SK-N-DZ (cell line): ENCODE measurements at regions not wholly inside any gene's neighbourhood (a gene's known extent, or its start where the extent isn't known, plus 50 kb on each side); places are given as distances from the start of the nearest gene placed in this dataset.
A peak's percentile ranks its signal among the peaks of the same experiment; 100 is the strongest.
"Not testable (repeated sequence)": the region's sequence is repeated elsewhere in the genome, so short reads cannot be mapped to it uniquely, and the experiment has no call there.

Source experiments
- DNase-seq: peaks from one replicate; pipeline ENCODE4 v3.0.0-alpha.2; 2015; ENCODE audit warnings: low spot score

DNA sequence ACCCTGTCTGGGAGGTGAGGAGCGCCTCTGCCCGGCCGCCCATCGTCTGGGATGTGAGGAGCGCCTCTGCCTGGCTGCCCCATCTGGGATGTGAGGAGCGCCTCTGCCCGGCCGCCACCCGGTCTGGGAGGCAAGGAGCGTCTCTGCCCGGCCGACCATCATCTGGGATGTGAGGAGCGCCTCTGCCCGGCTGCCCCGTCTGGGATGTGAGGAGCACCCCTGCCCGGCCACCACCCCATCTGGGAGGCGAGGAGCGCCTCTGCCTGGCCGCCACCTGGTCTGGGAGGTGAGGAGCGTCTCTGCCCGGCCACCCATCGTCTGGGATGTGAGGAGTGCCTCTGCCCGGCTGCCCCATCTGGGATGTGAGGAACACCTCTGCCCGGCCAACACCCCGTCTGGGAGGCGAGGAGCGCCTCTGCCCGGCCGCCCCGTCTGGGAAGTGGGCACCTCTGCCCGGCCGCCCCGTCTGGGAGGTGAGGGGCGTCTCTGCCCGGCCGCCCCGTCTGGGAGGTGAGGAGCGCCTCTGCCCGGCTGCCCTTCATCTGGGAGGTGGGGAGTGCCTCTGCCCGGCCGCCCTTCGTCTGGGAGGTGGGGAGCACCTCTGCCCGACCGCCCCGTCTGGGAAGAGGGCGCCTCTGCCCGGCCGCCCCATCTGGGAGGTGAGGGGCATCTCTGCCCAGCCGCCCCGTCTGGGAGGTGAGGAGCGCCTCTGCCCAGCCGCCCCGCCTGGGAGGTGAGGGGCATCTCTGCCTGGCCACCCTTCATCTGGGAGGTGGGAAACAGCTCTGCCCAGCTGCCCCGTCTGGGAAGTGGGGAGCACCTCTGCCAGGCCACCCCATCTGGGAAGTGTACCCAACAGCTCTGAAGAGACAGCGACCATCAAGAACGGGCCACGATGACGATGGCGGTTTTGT lies 399.7 kb downstream of the CAAP1 start:
- not testable (repeated sequence) for DNase-seq

DNA sequence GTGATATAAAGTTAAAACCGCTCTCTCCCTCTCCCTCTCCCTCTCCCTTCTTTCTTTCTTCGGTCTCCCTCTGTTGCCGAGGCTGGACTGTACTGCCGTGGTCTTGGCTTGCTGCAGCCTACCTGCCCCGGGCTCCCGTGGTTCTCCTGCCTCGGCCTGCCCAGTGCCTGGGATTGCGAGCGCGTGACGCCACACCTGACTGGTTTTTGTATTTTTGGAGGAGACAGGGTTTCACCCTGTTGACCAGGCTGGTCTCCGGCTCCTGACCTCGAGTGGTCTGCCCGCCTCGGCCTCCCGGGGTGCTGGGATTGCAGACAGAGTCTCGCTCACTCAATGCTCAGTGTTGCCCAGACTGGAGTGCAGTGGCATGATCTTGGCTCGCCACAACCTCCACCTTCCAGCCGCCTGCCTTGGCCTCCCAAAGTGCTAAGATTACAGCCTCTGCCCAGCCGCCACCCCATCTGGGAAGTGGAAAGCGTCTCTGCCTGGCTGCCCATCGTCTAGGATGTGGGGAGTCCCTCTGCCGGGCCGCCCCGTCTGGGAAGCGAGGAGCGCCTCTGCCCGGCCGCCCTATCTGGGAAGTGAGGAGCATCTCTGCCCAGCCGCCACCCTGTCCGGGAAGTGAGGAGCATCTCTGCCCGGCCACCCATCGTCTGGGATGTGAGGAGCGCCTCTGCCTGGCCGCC lies 400.5 kb downstream of the CAAP1 start:
- not testable (repeated sequence) for DNase-seq

- DNase-seq: no peak
Observed at GRCh38 chr9:26483991-26484390, 408.6 kb downstream of the CAAP1 start.

DNA sequence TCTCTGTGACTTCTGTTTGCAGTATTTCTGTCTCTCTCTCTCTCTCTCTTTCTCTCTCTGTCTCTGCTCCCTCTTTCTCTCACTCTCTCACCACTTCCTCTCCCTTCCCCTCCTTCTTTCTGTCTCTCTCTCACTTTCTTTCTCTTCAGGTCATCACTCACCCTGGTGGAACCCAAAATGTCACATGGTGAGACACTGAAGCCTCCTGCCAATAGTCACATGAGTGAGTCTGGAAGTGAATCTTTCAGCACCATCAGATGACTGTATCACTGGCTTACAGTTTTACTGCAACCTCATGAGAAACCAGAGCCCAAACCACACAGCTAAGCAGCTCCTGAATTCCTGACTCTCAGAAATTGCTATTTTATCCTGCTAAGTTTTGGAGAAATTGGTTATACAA lies 414.6 kb downstream of the CAAP1 start:
- DNase-seq: no peak

DNA sequence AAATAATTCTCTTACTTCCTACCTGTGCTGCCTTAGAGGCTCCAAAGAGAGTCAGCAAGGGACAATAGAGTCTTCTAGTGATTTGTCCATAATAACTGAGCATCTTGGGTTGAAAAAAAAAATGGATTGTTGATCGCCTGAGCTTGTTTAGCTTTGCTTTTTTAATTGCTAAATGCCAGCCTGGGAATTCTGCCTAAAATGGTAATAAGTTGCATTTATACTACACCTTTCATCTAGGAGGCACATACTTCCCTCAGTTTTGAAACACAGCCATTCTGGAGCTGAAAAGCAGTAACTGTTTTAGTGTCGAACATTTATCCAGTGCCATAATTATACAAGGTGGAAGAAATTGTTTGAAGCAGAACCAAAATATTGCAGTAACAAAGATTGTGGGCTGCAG lies 421.3 kb downstream of the CAAP1 start:
- DNase-seq: no peak

- no peak for DNase-seq
Observed at GRCh38 chr9:26470284-26470683, 422.3 kb downstream of the CAAP1 start.

GRCh38 chr9:26463837-26464236 lies 428.8 kb downstream of the CAAP1 start:
- DNase-seq: no peak

- peak; percentile 76 for DNase-seq
Observed at GRCh38 chr9:26462751-26463150, 429.9 kb downstream of the CAAP1 start.

DNA sequence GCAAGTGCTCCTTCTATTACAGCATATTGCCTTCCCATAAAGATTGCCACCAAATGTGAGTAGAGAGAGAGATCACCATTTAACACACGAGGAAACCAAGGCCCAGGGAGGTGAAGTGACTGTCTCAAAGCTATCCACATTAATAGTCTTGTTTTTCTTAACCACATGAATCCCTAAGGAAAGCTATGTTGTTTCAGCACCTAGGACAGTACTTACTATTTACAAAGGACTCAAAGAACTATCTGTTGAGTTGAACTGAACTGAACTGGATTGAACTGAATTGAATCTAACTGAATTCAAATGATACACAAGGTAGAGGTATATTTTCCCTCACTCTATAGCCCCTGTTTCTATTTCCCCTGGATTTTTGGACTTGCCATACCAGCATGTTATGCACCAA lies 430.4 kb downstream of the CAAP1 start:
- DNase-seq: no peak

DNA sequence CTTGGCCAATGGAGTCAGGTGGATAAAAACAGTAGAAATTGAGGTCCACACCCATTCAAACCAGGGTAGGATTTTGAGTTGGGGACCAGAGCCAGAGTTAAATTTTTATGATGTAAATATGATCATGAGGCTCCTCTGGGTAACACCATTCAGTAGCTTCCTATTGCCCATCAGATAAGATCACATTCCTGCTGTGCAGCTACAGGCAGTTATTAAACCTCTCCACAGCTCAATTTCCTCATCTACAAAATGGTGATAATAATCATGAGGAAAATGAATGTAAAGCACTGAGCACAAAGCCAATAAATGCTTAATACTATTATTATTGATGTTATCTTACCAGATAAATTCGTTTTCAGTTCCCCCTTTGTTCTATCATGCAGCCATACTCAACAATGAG lies 432.0 kb downstream of the CAAP1 start:
- no peak for DNase-seq

GRCh38 chr9:26459959-26460358 lies 432.6 kb downstream of the CAAP1 start:
- DNase-seq: peak; percentile 30

DNA sequence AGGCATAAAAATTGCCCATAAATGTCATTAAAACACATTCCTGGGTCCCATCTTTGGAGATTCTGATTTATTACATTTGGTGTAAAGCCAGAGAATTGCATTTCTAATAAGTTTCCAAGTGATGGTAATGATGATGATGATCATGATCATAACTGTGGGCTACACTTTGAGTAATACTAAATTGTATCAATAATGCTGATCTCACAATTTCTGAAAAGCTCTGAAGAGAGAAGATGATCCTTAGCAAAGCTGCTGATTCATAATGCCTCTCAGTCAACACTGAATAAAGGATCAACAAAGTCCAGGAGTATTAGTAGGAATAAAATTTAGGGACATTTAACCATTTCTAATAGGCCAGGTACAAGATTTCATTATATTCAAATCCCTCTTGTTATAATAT lies 434.5 kb downstream of the CAAP1 start:
- DNase-seq: no peak

DNA sequence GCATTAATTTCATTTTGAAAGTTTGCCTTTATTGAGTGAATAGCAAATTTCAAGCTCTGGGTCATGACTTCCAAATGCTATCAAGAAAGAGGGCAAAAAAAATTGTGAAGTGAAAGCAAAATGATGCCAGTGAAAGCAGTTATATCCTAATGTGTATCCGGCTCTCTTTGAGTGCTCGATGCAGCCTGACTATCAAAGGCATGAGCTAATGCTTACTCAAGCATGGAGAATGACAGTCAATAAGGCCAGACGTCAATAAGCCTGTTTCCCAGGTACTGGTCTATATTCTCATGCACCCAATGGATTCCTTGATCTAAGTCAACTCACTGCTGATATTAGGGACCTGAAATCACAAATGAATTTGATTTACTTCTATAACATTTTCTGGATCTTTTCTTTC lies 435.5 kb downstream of the CAAP1 start:
- DNase-seq: no peak

GRCh38 chr9:26439061-26439624 lies 453.5 kb downstream of the CAAP1 start:
- DNase-seq: no peak

- DNase-seq: no peak
Observed at GRCh38 chr9:26437056-26437711, 455.4 kb downstream of the CAAP1 start.

DNA sequence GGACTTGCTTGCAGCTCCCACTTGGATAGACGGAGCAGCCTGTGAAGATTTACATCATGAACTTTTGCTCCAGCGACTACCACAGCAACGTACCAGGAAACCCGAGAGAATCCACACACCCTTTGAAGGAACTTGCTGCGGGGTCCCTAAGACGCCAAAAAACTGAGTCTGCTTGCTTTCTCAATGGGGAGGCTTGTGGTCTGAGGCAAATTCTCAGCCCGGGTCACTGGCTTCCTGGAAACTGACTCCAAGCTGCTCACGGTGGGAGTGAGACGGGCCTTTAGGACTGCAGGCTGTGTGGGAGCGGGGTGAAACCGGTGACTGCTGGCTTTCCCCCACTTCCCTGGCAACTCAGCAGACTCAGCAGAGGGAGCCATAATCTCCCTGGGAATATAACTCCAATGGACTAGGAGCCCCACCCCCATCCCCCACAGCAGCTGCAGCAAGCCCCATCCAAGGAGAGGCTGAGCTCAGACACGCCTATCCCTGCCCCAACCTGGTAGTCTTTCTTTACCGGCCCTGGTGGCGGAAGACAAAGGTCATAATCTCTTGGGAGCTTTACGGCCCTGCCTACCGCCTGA lies 466.0 kb downstream of the CAAP1 start:
- DNase-seq: no peak

DNA sequence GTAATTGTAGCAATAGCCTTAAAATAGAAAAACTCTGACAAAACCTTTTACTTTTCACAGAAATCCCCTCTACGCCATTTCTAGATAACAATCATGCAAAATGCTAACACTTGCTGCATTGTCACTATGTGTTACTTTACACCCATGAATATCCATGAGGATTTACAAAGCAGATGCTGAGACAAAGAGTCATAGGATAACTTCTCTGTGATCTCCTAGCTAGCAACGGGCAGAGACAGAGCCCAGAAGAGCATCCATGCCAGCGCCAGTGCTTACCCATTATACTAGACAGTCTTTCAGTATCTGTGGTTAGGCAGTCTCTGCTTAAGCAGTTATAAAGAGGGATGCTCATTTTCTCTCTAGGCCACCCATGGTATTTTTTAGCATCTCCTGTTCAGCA lies 474.1 kb downstream of the CAAP1 start:
- DNase-seq: no peak

DNA sequence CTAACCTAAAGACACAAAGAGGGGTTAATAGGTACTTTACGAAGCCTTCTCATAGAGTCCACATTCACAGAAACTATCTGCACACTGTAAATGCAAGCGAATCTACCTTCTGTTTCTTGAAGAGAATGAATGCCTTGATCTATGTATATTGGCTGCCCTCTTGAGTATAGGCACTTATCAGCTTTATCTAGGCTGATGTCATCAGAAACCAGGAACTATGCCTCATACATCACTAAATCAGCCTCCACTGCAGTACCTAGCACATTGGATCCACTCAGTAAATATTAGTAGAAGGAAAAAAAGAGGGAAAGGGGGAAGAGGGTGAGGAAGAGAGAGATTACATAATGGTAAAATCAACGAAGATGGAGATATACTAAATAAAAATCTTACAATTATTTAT lies 477.1 kb downstream of the CAAP1 start:
- no peak for DNase-seq

- DNase-seq: no peak
Observed at GRCh38 chr9:26413611-26414010, 479.0 kb downstream of the CAAP1 start.

GRCh38 chr9:26412446-26412845 lies 480.2 kb downstream of the CAAP1 start:
- no peak for DNase-seq

- DNase-seq: no peak
Observed at GRCh38 chr9:26406676-26407075, 485.9 kb downstream of the CAAP1 start.

- no peak for DNase-seq
Observed at GRCh38 chr9:26399556-26399955, 493.0 kb downstream of the CAAP1 start.
